H7 (cell line): ENCODE measurements at regions not wholly inside any gene's neighbourhood (a gene's known extent, or its start where the extent isn't known, plus 50 kb on each side); places are given as distances from the start of the nearest gene placed in this dataset.
A peak's percentile ranks its signal among the peaks of the same experiment; 100 is the strongest.
"Not testable (repeated sequence)": the region's sequence is repeated elsewhere in the genome, so short reads cannot be mapped to it uniquely, and the experiment has no call there.

ENCODE experiments used
- DNase-seq: peaks from one replicate; pipeline ENCODE4 v3.0.0; 2012
- H3K27me3 ChIP-seq: 2 replicates; pipeline ENCODE4 v1.6.0; 2011; ENCODE audit warnings: mild to moderate bottlenecking, low read length; ENCODE audit not compliant: control insufficient read depth, insufficient read depth
- H3K36me3 ChIP-seq: replicated peaks from 2 replicates; pipeline ENCODE4 v1.5.1; 2011; ENCODE audit warnings: low read length; ENCODE audit not compliant: control insufficient read depth, insufficient read depth
- H3K4me3 ChIP-seq: 2 replicates; pipeline ENCODE4 v1.5.1; 2011; ENCODE audit warnings: low read depth, mild to moderate bottlenecking, control low read depth, low read length, moderate library complexity; ENCODE audit not compliant: insufficient read depth

GRCh38 chr16:86883583-86884389, 305.4 kb downstream of the FOXL1 start:
- DNase-seq: peak; percentile 66
- Histone ChIP-seq H3K27me3 (no peaks in the 10 kb centered on the region), H3K4me3 (no peak overlapping the region), H3K36me3 (no peaks in the 10 kb centered on the region)

- DNase-seq: peak; percentile 64
- Histone ChIP-seq H3K27me3 (no peaks in the 10 kb centered on the region), H3K36me3 (no peaks in the 10 kb centered on the region), H3K4me3 (no peak overlapping the region)
Observed at GRCh38 chr16:86884390-86884650, 306.0 kb downstream of the FOXL1 start.

DNA sequence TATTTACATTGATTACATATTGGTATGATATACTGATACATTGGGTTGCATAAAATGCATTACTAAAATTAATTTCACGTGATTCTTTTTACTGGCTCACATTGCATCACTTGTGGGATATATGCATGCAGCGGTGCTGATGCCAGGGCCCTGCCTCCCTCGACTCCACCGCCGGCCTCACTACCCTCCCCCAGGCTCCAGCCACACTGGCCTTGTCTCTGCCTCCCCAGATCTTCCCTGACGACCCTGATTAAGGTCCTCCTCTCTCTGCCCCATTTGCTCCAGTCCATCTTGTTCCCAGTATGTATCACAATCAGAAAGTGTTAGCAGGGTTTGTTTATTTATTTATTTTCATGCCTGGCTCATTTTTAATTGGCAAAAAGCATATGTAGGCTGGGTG, 306.8 kb downstream of the FOXL1 start:
- Histone ChIP-seq H3K36me3 (no peaks in the 10 kb centered on the region), H3K27me3 (no peaks in the 10 kb centered on the region), H3K4me3 (no peak overlapping the region)
- no peak for DNase-seq

DNA sequence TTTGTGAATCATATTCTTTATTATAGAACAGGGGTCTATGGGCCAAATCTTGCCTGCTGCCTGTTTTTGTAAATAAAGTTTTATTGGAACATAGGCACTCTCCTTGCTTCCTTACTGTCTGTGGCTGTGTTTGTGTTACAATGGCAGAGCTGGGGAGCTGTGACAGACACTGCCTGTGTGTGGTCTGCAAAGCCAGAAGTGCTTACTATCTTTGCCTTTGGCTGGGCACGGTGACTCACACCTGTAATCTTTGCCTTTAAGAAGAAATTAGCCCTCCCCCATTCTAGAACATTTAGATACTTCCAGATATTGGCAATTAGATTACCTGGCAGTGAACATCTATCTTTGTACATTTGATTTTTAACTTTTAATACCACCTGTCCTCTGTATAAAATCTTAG, 308.3 kb downstream of the FOXL1 start:
- Histone ChIP-seq H3K36me3 (no peaks in the 10 kb centered on the region), H3K4me3 (no peak overlapping the region), H3K27me3 (no peaks in the 10 kb centered on the region)
- no peak for DNase-seq

DNA sequence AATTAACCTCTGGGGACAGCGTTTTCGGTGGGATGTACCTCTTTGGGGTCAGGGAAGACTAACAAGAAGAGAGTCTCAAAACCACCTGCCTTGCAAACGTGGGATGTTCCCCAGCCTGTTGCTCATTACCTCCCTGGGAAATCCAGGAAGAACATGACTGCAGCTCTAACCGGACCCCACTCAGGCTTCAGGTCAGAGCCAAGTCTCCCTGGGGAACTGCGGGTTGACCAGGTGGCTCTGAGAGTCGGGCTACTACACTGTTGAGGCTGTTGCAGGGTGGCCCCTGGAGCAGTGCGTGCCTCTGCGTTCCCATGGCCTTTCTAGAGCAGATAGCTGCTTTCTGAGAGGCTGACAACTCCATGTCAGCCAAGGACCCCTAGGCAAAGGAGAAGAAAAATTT, 309.1 kb downstream of the FOXL1 start:
- no peak overlapping the region for H3K4me3 ChIP-seq
- no peaks in the 10 kb centered on the region for H3K36me3 ChIP-seq
- DNase-seq: no peak
- no peaks in the 10 kb centered on the region for H3K27me3 ChIP-seq

- no peaks in the 10 kb centered on the region for H3K27me3 ChIP-seq
- no peak overlapping the region for H3K4me3 ChIP-seq
- DNase-seq: no peak
Observed at GRCh38 chr16:86888231-86889053, 310.1 kb downstream of the FOXL1 start.

DNA sequence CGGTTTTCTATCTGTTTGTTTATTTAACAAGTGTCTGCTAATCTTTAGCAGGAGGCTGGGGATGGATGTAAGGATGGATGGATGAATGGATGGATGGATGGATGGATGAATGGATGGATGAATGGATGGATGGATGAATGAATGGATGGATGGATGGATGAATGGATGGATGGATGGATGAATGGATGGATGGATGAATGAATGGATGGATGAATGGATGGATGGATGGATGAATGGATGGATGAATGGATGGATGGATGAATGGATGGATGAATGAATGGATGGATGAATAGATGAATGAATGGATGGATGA, 310.7 kb downstream of the FOXL1 start:
- not testable (repeated sequence) for H3K27me3 ChIP-seq, DNase-seq, H3K4me3 ChIP-seq, H3K36me3 ChIP-seq

More at GRCh38 chr16:86888231-86889053, 310.1 kb downstream of the FOXL1 start:
- no peaks in the 10 kb centered on the region for H3K36me3 ChIP-seq

GRCh38 chr16:86889974-86890373, 311.6 kb downstream of the FOXL1 start:
- no peak overlapping the region for H3K4me3 ChIP-seq
- DNase-seq: no peak
- H3K27me3 ChIP-seq: no peaks in the 10 kb centered on the region
- H3K36me3 ChIP-seq: no peaks in the 10 kb centered on the region

GRCh38 chr16:86891121-86891520, 312.8 kb downstream of the FOXL1 start:
- Histone ChIP-seq H3K27me3 (no peaks in the 10 kb centered on the region), H3K36me3 (no peaks in the 10 kb centered on the region)

GRCh38 chr16:86891631-86892030, 313.3 kb downstream of the FOXL1 start:
- Histone ChIP-seq H3K27me3 (no peaks in the 10 kb centered on the region), H3K4me3 (no peak overlapping the region), H3K36me3 (no peaks in the 10 kb centered on the region)
- DNase-seq: no peak

More at GRCh38 chr16:86891121-86891520, 312.8 kb downstream of the FOXL1 start:
- DNase-seq: no peak
- no peak overlapping the region for H3K4me3 ChIP-seq

GRCh38 chr16:86892509-86892908, 314.2 kb downstream of the FOXL1 start:
- no peak for DNase-seq
- no peak overlapping the region for H3K4me3 ChIP-seq
- no peaks in the 10 kb centered on the region for H3K27me3 ChIP-seq
- H3K36me3 ChIP-seq: no peaks in the 10 kb centered on the region

DNA sequence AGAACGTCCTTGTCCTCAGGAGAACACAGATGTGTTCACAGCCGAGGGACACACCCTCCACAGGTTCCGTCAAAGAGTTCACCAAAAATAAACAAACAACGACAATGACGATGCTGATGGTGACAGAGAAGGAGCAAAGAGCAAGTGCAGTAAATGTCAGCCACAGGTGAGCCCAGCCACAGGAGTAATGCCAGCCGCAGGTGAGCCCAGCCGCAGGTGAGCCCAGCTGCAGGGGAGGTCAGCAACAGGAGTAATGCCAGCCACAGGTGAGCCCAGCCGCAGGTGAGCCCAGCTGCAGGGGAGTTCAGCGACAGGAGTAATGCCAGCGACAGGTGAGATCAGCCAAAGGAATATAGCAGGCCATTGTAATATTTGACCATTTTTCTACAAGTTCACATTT, 315.2 kb downstream of the FOXL1 start:
- no peaks in the 10 kb centered on the region for H3K36me3 ChIP-seq
- H3K27me3 ChIP-seq: no peaks in the 10 kb centered on the region
- no peak for DNase-seq
- no peak overlapping the region for H3K4me3 ChIP-seq

DNA sequence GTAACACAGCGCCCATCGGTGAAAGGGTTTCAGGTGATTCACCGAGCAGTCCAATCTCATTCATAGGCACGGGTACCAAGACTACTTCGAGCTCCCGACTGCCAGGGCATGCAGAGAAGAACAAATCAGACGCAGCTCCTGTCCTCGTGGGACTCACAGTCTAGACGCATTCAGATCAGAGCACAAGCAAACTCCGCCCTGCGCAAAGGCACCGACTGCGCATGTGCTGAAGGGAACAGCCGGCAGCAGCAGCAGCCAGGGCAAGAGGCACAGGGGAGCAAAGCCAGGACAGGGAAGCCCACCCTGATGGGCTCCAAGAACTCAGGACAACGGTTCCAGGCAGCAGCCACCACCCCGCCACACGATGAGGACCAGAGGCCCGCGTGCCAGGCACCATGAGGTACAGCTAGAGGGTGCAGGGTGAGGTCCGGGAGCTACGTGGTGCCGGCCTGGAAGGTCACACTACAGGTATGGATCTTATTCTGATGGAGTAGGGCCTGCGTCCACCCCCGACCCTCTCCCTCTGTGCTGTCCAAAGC, 315.7 kb downstream of the FOXL1 start:
- Histone ChIP-seq H3K4me3 (no peak overlapping the region), H3K27me3 (no peaks in the 10 kb centered on the region), H3K36me3 (no peaks in the 10 kb centered on the region)
- no peak for DNase-seq

- no peak for DNase-seq
- Histone ChIP-seq H3K36me3 (no peaks in the 10 kb centered on the region), H3K27me3 (no peaks in the 10 kb centered on the region), H3K4me3 (no peak overlapping the region)
Observed at GRCh38 chr16:86894925-86895324, 316.6 kb downstream of the FOXL1 start.

- Histone ChIP-seq H3K36me3 (no peaks in the 10 kb centered on the region), H3K27me3 (no peaks in the 10 kb centered on the region), H3K4me3 (no peak overlapping the region)
- DNase-seq: peak; percentile 57
Observed at GRCh38 chr16:86895606-86896005, 317.3 kb downstream of the FOXL1 start.
